Neural cell (in vitro differentiated cells): ENCODE measurements at regions not wholly inside any gene's neighbourhood (a gene's known extent, or its start where the extent isn't known, plus 50 kb on each side); places are given as distances from the start of the nearest gene placed in this dataset.

Experiments
- CTCF ChIP-seq: fragments of 450-650 bp; IDR thresholded peaks from 2 replicates; pipeline ENCODE4 v1.5.1; 2014; ENCODE audit warnings: antibody characterized with exemption, mild to moderate bottlenecking, moderate library complexity; ENCODE audit not compliant: poor library complexity, severe bottlenecking
- EP300 ChIP-seq: fragments of 450-650 bp; conservative IDR thresholded peaks from 2 replicates; pipeline ENCODE4 v1.6.1; 2014; ENCODE audit warnings: antibody characterized with exemption, mild to moderate bottlenecking, moderate library complexity; ENCODE audit not compliant: poor library complexity, severe bottlenecking
- EZH2 ChIP-seq: fragments of 200-600, 300-800 bp; shearing (Covaris generic), sonication (generic); IDR thresholded peaks from 2 replicates; pipeline ENCODE4 v1.6.1; 2014; ENCODE audit warnings: antibody characterized with exemption, low read length, borderline replicate concordance, mild to moderate bottlenecking; ENCODE audit not compliant: insufficient read depth, poor library complexity, severe bottlenecking
- MXI1 ChIP-seq: fragments of 450-650 bp; conservative IDR thresholded peaks from 2 replicates; pipeline ENCODE4 v1.6.1; 2014; ENCODE audit warnings: antibody characterized with exemption, mild to moderate bottlenecking; ENCODE audit not compliant: poor library complexity, severe bottlenecking
- POLR2AphosphoS5 ChIP-seq: IDR thresholded peaks from 2 replicates; pipeline ENCODE4 v1.6.1; 2012
- RAD21 ChIP-seq: fragments of 450-650 bp; conservative IDR thresholded peaks from 2 replicates; pipeline ENCODE4 v1.6.1; 2014; ENCODE audit warnings: antibody characterized with exemption, mild to moderate bottlenecking, moderate library complexity
- SMC3 ChIP-seq: fragments of 450-650 bp; conservative IDR thresholded peaks from 2 replicates; pipeline ENCODE4 v1.6.1; 2014; ENCODE audit warnings: antibody characterized with exemption, mild to moderate bottlenecking, moderate library complexity; ENCODE audit not compliant: poor library complexity
- TAF1 ChIP-seq: IDR thresholded peaks from 2 replicates; pipeline ENCODE4 v1.6.1; 2012; ENCODE audit warnings: low read depth

GRCh38 chr6:146903451-146903850 lies 300.8 kb upstream of the STXBP5 start:
- TF ChIP-seq CTCF (no peak), SMC3 (no peak), TAF1 (no peak), EP300 (no peak), POLR2AphosphoS5 (no peak), MXI1 (no peak), EZH2 (no peak), RAD21 (no peak)
